Gastrocnemius medialis (tissue), 4 donors: ENCODE measurements at regions not wholly inside any gene's neighbourhood (a gene's known extent, or its start where the extent isn't known, plus 50 kb on each side); places are given as distances from the start of the nearest gene placed in this dataset.

ENCODE experiments used
- ATAC-seq, 2 donors: fragments of 150-250 bp; one replicate each; pipeline ENCODE4 v1.9.1; 2016
- DNase-seq, 2 donors: peaks; one replicate each; pipeline ENCODE4 v3.0.0-alpha.2; 2019
- H3K27ac ChIP-seq, 4 donors: fragments of 200-600 bp; sonication (generic); 1 replicate in 1 of 4; 2 replicates in 3 of 4; pipeline ENCODE4 v1.5.1; 2016 to 2018; ENCODE audit warnings: mild to moderate bottlenecking in 2 of 4, moderate library complexity in 1 of 4
- H3K27me3 ChIP-seq, 3 donors: fragments of 200-600 bp; sonication (generic) in 2 of 3; 1 replicate in 1 of 3; 2 replicates in 2 of 3; pipeline versions ENCODE4 v1.5.1 to v1.6.0; 2016 to 2019; ENCODE audit warnings: mild to moderate bottlenecking in 1 of 3, moderate library complexity in 1 of 3
- H3K36me3 ChIP-seq, 2 donors: fragments of 200-600 bp; sonication (generic) in 1 of 2; one replicate each; pipeline ENCODE4 v1.5.1; 2017 to 2018
- H3K4me1 ChIP-seq, 2 donors: fragments of 200-600 bp; sonication (generic) in 1 of 2; one replicate each; pipeline ENCODE4 v1.5.1; 2016 to 2017; ENCODE audit warnings: mild to moderate bottlenecking in 2 of 2
- H3K4me3 ChIP-seq, 4 donors: fragments of 200-600 bp; sonication (generic) in 3 of 4; 1 replicate in 1 of 4; 2 replicates in 3 of 4; pipeline ENCODE4 v1.5.1; 2016 to 2019; ENCODE audit warnings: mild to moderate bottlenecking in 2 of 4
- H3K9me3 ChIP-seq, 3 donors: fragments of 200-600 bp; sonication (generic) in 2 of 3; 1 replicate in 1 of 3; 2 replicates in 2 of 3; pipeline ENCODE4 v1.5.1; 2016 to 2019
- POLR2A ChIP-seq, 2 donors: fragments of 450-650 bp; IDR thresholded peaks; one replicate each; pipeline ENCODE4 v1.6.1; 2017; ENCODE audit warnings: antibody characterized with exemption in 2 of 2, mild to moderate bottlenecking in 2 of 2, moderate library complexity in 2 of 2
- in situ Hi-C, 4 donors: fragments of 200-750 bp; cut with MboI; loops; one replicate each; pipeline versions ENCODE4 v1.15.0 to v1.8.0; 2017; ENCODE audit warnings: low sequenced_read_pairs in 4 of 4
- intact Hi-C: fragments of 100-400 bp; cut with DNase I; formaldehyde crosslinking; loops from one replicate; pipeline ENCODE4 v1.15.1; 2023; ENCODE audit warnings: low total_unique reads
- TF ChIP-seq, protein P1 (sequence below), 5 experiments: fragments of 450-650 bp in 3 of 5; fragments of 200-600 bp in 2 of 5; sonication (generic) in 2 of 5; IDR thresholded peaks in 4 of 5; conservative IDR thresholded peaks in 1 of 5; 1 replicate in 4 of 5; 2 replicates in 1 of 5; pipeline ENCODE4 v1.5.1; 2016 to 2019; ENCODE audit warnings: antibody characterized with exemption in 5 of 5, mild to moderate bottlenecking in 3 of 5, moderate library complexity in 3 of 5

DNA sequence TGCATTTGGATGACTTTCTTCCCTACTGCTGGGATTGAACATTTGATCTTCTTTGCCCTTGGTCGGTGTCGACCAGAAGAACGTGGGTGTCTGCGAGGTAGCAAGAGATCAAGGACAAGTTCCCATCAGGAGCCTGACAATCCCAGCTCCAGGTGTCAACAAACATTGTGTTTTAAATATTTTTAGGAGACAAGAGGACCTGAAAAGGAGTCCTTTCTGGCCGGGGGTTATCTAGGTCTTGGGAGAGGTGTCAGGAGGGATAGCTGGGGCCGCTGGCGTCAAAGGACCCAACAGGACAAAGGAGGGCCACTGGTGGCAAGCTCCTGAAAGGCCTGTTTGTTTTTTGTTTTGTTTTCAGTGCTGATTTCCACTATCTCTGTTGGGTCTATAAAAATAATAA, 308.4 kb upstream of the ERCC4 start:
- TF ChIP-seq, protein P1, sequence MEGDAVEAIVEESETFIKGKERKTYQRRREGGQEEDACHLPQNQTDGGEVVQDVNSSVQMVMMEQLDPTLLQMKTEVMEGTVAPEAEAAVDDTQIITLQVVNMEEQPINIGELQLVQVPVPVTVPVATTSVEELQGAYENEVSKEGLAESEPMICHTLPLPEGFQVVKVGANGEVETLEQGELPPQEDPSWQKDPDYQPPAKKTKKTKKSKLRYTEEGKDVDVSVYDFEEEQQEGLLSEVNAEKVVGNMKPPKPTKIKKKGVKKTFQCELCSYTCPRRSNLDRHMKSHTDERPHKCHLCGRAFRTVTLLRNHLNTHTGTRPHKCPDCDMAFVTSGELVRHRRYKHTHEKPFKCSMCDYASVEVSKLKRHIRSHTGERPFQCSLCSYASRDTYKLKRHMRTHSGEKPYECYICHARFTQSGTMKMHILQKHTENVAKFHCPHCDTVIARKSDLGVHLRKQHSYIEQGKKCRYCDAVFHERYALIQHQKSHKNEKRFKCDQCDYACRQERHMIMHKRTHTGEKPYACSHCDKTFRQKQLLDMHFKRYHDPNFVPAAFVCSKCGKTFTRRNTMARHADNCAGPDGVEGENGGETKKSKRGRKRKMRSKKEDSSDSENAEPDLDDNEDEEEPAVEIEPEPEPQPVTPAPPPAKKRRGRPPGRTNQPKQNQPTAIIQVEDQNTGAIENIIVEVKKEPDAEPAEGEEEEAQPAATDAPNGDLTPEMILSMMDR (IDR thresholded peaks at IDR 0.05 in 4 of 5, conservative IDR thresholded peaks at IDR 0.05 in 1 of 5): no peak
- TF ChIP-seq POLR2A (IDR thresholded peaks at IDR 0.05): no peak
- Histone ChIP-seq H3K4me1 (no peaks in the 10 kb centered on the region), H3K4me3 (no peak overlapping the region)

DNA sequence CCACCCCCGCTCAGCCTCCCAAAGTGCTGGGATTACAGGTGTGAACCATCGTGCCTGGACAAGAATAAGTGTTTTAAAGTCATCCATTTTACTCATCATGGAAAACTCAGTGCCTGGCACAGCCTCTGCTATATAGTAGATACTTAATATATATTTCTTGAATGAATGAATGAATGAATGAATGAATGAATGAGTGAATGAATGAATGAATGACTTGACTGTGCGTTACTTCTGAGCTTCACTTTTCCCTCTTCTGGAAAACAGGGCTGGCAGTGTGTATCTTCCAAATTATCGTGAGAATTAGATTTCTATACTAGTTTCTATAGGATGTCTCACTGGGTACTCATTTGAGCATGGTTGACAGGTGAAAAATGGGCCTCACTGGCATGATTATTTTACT, 307.3 kb upstream of the ERCC4 start:
- TF ChIP-seq, protein P1 (IDR thresholded peaks at IDR 0.05 in 4 of 5, conservative IDR thresholded peaks at IDR 0.05 in 1 of 5): no peak
- no peak for TF ChIP-seq POLR2A (IDR thresholded peaks at IDR 0.05)
- Histone ChIP-seq H3K4me3 (no peak overlapping the region), H3K27me3 (no peaks in the 10 kb centered on the region), H3K27ac (no peak overlapping the region), H3K4me1 (no peaks in the 10 kb centered on the region), H3K36me3 (no peaks in the 10 kb centered on the region), H3K9me3 (no peaks in the 10 kb centered on the region)
- in situ Hi-C loops (no loop called here), intact Hi-C loops (no loop called here)
- no peak for ATAC-seq
- DNase-seq: no peak

More for the DNA sequence above, 308.4 kb upstream of the ERCC4 start:
- no peaks in the 10 kb centered on the region for H3K36me3 ChIP-seq
- ATAC-seq (no peak), DNase-seq (no peak)
- H3K27ac ChIP-seq: no peak overlapping the region
- no peaks in the 10 kb centered on the region for H3K27me3 ChIP-seq
- intact Hi-C loops: no loop called here
- no peaks in the 10 kb centered on the region for H3K9me3 ChIP-seq
- in situ Hi-C loops: no loop called here

DNA sequence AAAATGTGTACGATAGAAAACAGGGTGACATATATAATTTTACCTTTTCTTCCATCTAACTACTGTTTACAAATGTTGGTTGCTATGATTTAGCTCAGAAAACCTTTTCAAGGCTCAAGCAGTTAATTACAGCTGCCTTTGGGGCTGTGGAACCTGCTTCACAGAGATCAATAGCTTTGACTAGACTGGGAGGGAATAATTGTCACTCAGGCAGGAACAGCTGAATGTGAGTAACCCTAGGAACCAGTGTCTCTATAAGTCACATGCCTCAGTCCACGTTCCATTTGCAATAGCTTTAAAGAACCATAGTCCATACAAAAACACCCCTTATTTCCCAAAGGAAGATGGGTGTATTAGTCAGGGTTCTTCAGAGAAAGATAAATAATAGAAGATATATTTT, 306.8 kb upstream of the ERCC4 start:
- no peaks in the 10 kb centered on the region for H3K9me3 ChIP-seq
- H3K27me3 ChIP-seq: no peaks in the 10 kb centered on the region
- DNase-seq: no peak
- H3K27ac ChIP-seq: no peak overlapping the region
- intact Hi-C loops: no loop called here
- TF ChIP-seq, protein P1 (IDR thresholded peaks at IDR 0.05 in 4 of 5, conservative IDR thresholded peaks at IDR 0.05 in 1 of 5): no peak
- TF ChIP-seq POLR2A (IDR thresholded peaks at IDR 0.05): no peak
- no peaks in the 10 kb centered on the region for H3K36me3 ChIP-seq
- H3K4me3 ChIP-seq: no peak overlapping the region
- in situ Hi-C loops: no loop called here
- ATAC-seq: no peak
- no peaks in the 10 kb centered on the region for H3K4me1 ChIP-seq

DNA sequence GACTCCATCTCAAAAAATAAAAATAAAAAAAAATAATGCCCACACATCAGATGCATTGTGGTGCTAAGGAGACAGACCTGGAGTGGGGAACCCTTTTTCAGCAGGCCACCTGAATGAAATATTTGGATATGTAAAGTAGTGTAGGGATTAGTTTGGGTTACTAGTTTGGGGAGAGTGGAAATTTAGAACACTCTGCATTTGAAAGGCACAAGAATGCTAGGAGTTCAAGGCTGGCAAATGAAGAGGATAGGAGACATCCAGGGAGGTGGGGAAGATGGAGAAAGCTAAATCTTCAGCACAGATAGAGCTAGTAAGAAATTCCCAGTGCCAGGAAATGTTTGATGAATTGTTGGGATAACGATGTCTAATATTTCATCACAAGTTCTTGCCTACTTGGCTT, 298.3 kb upstream of the ERCC4 start:
- TF ChIP-seq, protein P1 (IDR thresholded peaks at IDR 0.05 in 4 of 5, conservative IDR thresholded peaks at IDR 0.05 in 1 of 5): no peak
- TF ChIP-seq POLR2A (IDR thresholded peaks at IDR 0.05): no peak
- Histone ChIP-seq H3K4me3 (no peak overlapping the region), H3K4me1 (no peaks in the 10 kb centered on the region), H3K36me3 (no peaks in the 10 kb centered on the region), H3K27ac (no peak overlapping the region), H3K27me3 (no peaks in the 10 kb centered on the region), H3K9me3 (no peaks in the 10 kb centered on the region)
- intact Hi-C loops: no loop called here
- DNase-seq (no peak), ATAC-seq (no peak)
- in situ Hi-C loops: no loop called here

DNA sequence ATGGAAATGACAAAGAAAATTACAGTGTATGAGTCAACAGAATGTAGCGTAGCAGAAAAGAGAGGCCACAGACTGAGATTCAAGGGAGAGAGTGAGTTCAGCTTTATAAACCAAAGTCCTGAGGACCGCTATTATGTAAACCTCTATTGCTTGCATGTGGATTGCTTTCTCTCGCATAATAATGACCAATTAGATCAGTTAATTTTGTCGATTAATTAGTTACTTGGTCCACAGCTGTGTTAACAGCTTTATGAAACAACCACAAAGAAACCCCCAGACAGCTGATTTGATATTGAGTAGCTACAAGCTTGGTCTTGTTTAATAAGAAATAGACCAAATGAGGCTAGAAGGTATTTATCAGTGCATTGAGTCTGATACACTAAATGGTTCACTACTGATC, 291.8 kb upstream of the ERCC4 start:
- no peaks in the 10 kb centered on the region for H3K36me3 ChIP-seq
- no peaks in the 10 kb centered on the region for H3K9me3 ChIP-seq
- TF ChIP-seq, protein P1 (IDR thresholded peaks at IDR 0.05 in 4 of 5, conservative IDR thresholded peaks at IDR 0.05 in 1 of 5): no peak
- TF ChIP-seq POLR2A (IDR thresholded peaks at IDR 0.05): no peak
- in situ Hi-C loops (no loop called here), intact Hi-C loops (no loop called here)
- H3K27ac ChIP-seq: no peak overlapping the region
- no peaks in the 10 kb centered on the region for H3K27me3 ChIP-seq
- no peak for ATAC-seq
- no peak for DNase-seq
- no peak overlapping the region for H3K4me3 ChIP-seq
- no peaks in the 10 kb centered on the region for H3K4me1 ChIP-seq
